GM19043 (cell line): ENCODE measurements at regions not wholly inside any gene's neighbourhood (a gene's known extent, or its start where the extent isn't known, plus 50 kb on each side); places are given as distances from the start of the nearest gene placed in this dataset.
"Not testable (repeated sequence)": the region's sequence is repeated elsewhere in the genome, so short reads cannot be mapped to it uniquely, and the experiment has no call there.

Source experiments
- ATAC-seq: cut with Tn5 transposase; IDR thresholded peaks from one replicate; pipeline ENCODE4 v1.9.1; 2021; ENCODE audit warnings: low read depth; ENCODE audit not compliant: unreplicated experiment

- ATAC-seq: no peak
These were observed 68.9 kb downstream of the CYP26B1 start for GRCh38 chr2:72078773-72079172.

GRCh38 chr2:72077702-72078169 lies 69.9 kb downstream of the CYP26B1 start:
- ATAC-seq: no peak

GRCh38 chr2:72073373-72073772 lies 74.3 kb downstream of the CYP26B1 start:
- not testable (repeated sequence) for ATAC-seq

- ATAC-seq: not testable (repeated sequence)
These were observed 83.5 kb downstream of the CYP26B1 start for GRCh38 chr2:72064197-72064596.

GRCh38 chr2:72062336-72062735 lies 85.3 kb downstream of the CYP26B1 start:
- no peak for ATAC-seq

GRCh38 chr2:72057308-72057707 lies 90.4 kb downstream of the CYP26B1 start:
- ATAC-seq: no peak

GRCh38 chr2:72051971-72052505 lies 95.6 kb downstream of the CYP26B1 start:
- no peak for ATAC-seq

GRCh38 chr2:72051204-72051603 lies 96.5 kb downstream of the CYP26B1 start:
- ATAC-seq: no peak

- ATAC-seq: no peak
These were observed 96.9 kb downstream of the CYP26B1 start for GRCh38 chr2:72050734-72051133.

GRCh38 chr2:72048881-72049477 lies 98.7 kb downstream of the CYP26B1 start:
- no peak for ATAC-seq

- ATAC-seq: no peak
These were observed 103.7 kb downstream of the CYP26B1 start for GRCh38 chr2:72043985-72044384.

GRCh38 chr2:72041638-72042111 lies 106.0 kb downstream of the CYP26B1 start:
- no peak for ATAC-seq

GRCh38 chr2:72040629-72041571 lies 106.8 kb downstream of the CYP26B1 start:
- no peak for ATAC-seq

- no peak for ATAC-seq
These were observed 109.1 kb downstream of the CYP26B1 start for GRCh38 chr2:72038524-72038923.

- ATAC-seq: no peak
These were observed 110.4 kb downstream of the CYP26B1 start for GRCh38 chr2:72037261-72037666.

- no peak for ATAC-seq
These were observed 111.1 kb downstream of the CYP26B1 start for GRCh38 chr2:72036595-72036994.

GRCh38 chr2:72036173-72036545 lies 111.5 kb downstream of the CYP26B1 start:
- ATAC-seq: no peak

GRCh38 chr2:72035518-72036172 lies 112.0 kb downstream of the CYP26B1 start:
- ATAC-seq: no peak

- no peak for ATAC-seq
These were observed 113.1 kb downstream of the CYP26B1 start for GRCh38 chr2:72034353-72035095.

- ATAC-seq: no peak
These were observed 114.0 kb downstream of the CYP26B1 start for GRCh38 chr2:72033636-72034035.
